Left lung (tissue), 4 donors: ENCODE measurements at regions not wholly inside any gene's neighbourhood (a gene's known extent, or its start where the extent isn't known, plus 50 kb on each side); places are given as distances from the start of the nearest gene placed in this dataset.

Source experiments
- ATAC-seq: fragments of 200-7000 bp; cut with Tn5 transposase; one replicate; pipeline ENCODE4 v1.9.1; 2020; ENCODE audit warnings: moderate library complexity
- DNase-seq, 4 donors: peaks; one replicate each; pipeline ENCODE4 v3.0.0-alpha.2; 2013 to 2020
- H3K27ac ChIP-seq, 2 donors: fragments of 200-600 bp; sonication (generic) in 1 of 2; one replicate each; pipeline versions ENCODE4 v1.5.0 to v1.8.0; 2020 to 2021
- H3K27me3 ChIP-seq, 2 donors: fragments of 200-600 bp; sonication (generic) in 1 of 2; one replicate each; pipeline versions ENCODE4 v1.5.0 to v1.8.0; 2020 to 2021
- H3K36me3 ChIP-seq, 2 donors: fragments of 200-600 bp; sonication (generic) in 1 of 2; one replicate each; pipeline versions ENCODE4 v1.5.0 to v1.8.0; 2020 to 2021
- H3K4me1 ChIP-seq, 2 donors: fragments of 200-600 bp; one replicate each; pipeline ENCODE4 v1.8.0; 2021
- H3K4me3 ChIP-seq, 2 donors: fragments of 200-600 bp; sonication (generic) in 1 of 2; one replicate each; pipeline versions ENCODE4 v1.5.0 to v1.8.0; 2020 to 2021; ENCODE audit warnings: mild to moderate bottlenecking in 1 of 2
- H3K9me3 ChIP-seq, 2 donors: fragments of 200-600 bp; sonication (generic) in 1 of 2; one replicate each; pipeline versions ENCODE4 v1.5.0 to v1.8.0; 2020 to 2021
- intact Hi-C, 2 donors: fragments of 100-400 bp; cut with DNase I; formaldehyde crosslinking; loops; one replicate each; pipeline versions ENCODE4 v1.11.2 to v1.14.2; 2022
- TF ChIP-seq, protein P1 (sequence below), 2 donors: fragments of 200-600 bp; sonication (generic) in 1 of 2; IDR thresholded peaks; one replicate each; pipeline versions ENCODE4 v1.5.0 to v1.8.0; 2021; ENCODE audit warnings: antibody characterized with exemption in 2 of 2
- donor health status: DM: no; HTN: yes; CAD: no.
- donor health status: DM: no; HTN: no; CAD: no.

DNA sequence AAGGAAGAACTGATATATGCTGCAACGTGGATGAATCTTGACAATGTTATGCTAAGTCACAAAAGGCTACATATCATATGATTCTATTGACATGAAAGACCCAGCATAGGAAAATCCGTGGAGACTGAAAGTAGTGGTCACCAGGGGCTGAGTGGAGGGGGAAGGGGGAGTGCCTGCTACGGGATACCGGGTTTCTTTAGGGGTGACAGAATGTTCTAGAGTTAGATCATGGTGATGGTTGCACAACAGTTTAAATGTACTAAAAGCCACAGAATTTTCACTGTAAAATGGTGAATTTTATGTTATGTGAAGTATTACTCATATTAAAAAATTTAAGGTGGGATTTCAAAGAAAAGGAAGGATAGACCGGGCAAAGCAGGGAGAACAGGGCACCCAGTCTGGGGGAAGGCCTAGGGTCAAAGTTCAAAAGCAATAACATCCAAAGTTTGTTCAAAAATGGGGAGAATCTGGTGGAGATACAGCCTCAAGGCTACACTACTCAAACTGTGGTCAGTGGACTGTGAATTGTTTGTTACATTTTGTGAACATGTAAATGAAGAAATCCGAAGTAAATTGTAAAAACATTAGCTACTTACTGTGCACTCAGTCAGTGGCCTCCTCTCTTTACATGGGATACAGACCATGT lies 74.2 kb upstream of the FNDC3B start:
- H3K27me3 ChIP-seq, result no peaks in the 10 kb centered on the region
- no peaks in the 10 kb centered on the region for H3K36me3 ChIP-seq
- TF ChIP-seq, protein P1, sequence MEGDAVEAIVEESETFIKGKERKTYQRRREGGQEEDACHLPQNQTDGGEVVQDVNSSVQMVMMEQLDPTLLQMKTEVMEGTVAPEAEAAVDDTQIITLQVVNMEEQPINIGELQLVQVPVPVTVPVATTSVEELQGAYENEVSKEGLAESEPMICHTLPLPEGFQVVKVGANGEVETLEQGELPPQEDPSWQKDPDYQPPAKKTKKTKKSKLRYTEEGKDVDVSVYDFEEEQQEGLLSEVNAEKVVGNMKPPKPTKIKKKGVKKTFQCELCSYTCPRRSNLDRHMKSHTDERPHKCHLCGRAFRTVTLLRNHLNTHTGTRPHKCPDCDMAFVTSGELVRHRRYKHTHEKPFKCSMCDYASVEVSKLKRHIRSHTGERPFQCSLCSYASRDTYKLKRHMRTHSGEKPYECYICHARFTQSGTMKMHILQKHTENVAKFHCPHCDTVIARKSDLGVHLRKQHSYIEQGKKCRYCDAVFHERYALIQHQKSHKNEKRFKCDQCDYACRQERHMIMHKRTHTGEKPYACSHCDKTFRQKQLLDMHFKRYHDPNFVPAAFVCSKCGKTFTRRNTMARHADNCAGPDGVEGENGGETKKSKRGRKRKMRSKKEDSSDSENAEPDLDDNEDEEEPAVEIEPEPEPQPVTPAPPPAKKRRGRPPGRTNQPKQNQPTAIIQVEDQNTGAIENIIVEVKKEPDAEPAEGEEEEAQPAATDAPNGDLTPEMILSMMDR (IDR thresholded peaks at IDR 0.05), result no peak
- H3K4me3 ChIP-seq, result no peak overlapping the region
- no peaks in the 10 kb centered on the region for H3K9me3 ChIP-seq
- H3K27ac ChIP-seq, result no peak overlapping the region
- ATAC-seq (no peak), DNase-seq (no peak)
- intact Hi-C loops, result no loop called here
- H3K4me1 ChIP-seq, result peaks cover 12 to 47% of the 10 kb centered on the region in 2 donors

DNA sequence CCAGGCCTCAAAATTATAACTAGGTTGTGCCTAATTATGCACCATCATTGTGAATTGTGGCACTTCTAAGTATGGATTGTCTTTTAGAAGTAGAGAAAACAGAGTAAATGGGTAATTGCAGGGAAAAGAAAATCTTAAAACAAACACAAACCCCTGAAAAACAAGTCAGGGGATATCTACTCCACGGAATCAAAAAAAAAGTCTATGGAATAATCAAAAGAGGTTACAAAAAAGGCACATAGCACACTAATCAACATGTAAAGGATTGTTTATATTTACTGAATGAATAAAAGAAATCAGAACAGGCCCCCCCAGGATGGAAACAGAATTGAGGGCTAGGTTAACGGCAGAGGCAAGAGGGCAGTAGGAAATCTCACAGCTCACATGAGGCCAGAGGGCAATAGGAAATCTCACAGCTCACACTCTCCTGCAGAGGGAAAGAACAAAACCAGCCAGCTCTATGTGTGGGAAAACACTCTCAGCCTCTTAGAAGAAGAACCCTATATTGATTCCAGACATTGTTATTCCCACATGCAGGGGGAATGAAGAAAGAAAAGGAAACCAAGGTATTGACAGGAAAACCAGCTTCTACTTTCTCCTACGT lies 72.7 kb upstream of the FNDC3B start:
- TF ChIP-seq, protein P1 (IDR thresholded peaks at IDR 0.05), result no peak
- Histone ChIP-seq H3K9me3 (no peaks in the 10 kb centered on the region), H3K27ac (peak overlapping the region; percentile 28 to 83), H3K36me3 (no peaks in the 10 kb centered on the region), H3K4me3 (no peak overlapping the region), H3K27me3 (no peaks in the 10 kb centered on the region), H3K4me1 (peaks cover 12 to 49% of the 10 kb centered on the region in 2 donors)
- no peak for DNase-seq
- ATAC-seq, result peak; percentile 40
- intact Hi-C loops, result no loop called here

DNA sequence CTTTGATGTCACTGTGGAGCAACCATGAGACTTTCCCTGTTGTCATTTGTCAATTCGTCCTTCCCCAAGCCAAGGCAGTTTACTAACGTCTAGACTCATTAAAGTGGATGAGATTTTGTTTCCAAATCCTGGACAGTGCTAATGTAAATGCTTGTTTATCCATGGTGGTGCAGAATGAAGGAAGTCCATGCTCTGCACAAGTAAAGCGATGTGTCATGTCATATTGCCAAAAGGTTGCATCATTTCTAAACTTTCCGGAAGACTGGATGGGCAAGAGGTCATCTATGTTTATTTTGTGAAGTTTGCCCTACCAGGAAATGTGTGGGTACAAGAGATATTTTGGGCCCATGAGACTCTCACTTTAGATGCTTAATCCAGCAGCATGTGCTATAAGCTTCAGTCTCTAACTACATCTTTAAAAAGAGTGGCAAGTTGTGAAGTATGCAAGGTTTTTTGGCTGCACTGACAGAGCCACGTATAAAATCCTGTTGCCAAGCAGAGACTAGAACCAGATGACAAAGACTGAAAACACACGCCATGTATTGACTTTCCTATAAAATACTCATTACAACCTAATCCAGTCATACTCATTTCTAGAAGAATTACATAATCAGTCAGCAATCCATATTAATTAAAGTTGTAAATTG lies 72.1 kb upstream of the FNDC3B start:
- intact Hi-C loops, result no loop called here
- Histone ChIP-seq H3K4me3 (no peak overlapping the region), H3K27me3 (no peaks in the 10 kb centered on the region), H3K36me3 (no peaks in the 10 kb centered on the region), H3K27ac (peak overlapping the region; percentile 28 to 83), H3K9me3 (no peaks in the 10 kb centered on the region), H3K4me1 (peaks cover 12 to 49% of the 10 kb centered on the region in 2 donors)
- DNase-seq (peak in 1 of 4 donors; percentile 46), ATAC-seq (peak; percentile 81)
- TF ChIP-seq, protein P1 (IDR thresholded peaks at IDR 0.05), result no peak

DNA sequence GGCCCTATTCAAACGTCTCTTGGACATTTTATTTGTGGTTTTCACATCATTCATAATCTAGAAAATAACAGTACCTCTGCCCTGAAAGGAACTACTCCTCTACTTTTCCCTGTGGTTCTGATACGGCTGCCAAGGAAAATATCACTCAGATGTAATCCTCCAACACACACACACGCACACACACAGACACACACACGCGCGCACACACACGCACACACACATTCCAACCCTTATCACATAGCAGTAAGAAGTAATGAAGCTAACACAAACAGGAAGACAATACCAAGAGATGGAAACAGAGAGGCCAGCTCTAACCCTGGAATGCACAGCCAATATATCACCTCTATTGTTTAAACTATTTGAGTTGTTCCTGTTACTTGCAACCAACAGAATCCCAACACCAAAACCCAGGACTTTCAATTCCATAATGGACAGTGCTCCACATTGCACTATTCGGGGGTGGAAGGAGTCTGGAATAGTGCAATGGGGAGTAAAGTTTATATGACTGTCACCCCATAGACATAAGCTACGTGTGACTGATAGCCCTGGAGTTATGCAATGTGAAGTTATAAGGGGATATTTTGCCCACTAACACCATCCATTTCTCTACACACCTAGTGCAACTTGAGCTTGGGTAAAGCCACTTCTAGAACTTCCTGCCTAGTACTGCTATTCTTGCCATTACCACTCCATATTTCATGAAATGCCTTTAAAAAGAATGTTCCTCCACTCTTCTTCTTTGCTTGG lies 71.3 kb upstream of the FNDC3B start:
- DNase-seq (no peak), ATAC-seq (peak; percentile 30)
- no peak overlapping the region for H3K4me3 ChIP-seq
- TF ChIP-seq, protein P1 (IDR thresholded peaks at IDR 0.05), result no peak
- intact Hi-C loops, result no loop called here
- H3K36me3 ChIP-seq, result no peaks in the 10 kb centered on the region
- H3K27me3 ChIP-seq, result no peaks in the 10 kb centered on the region
- H3K4me1 ChIP-seq, result peaks cover 12 to 54% of the 10 kb centered on the region in 2 donors
- no peaks in the 10 kb centered on the region for H3K9me3 ChIP-seq
- H3K27ac ChIP-seq, result peak overlapping the region; percentile 28 to 83
